MCF 10A (cell line): ENCODE measurements at regions not wholly inside any gene's neighbourhood (a gene's known extent, or its start where the extent isn't known, plus 50 kb on each side); places are given as distances from the start of the nearest gene placed in this dataset.

Experiments used
- BruUV-seq: library from RNA; stranded (reverse); fragments of 400-500 nt; replicated peaks from 2 replicates; lab custom pipeline; 2021; lab: Mats Ljungman, UMichigan
- CTCF ChIA-PET: fragments of 300-600 bp; sonication (Branson Sonifier 250); formaldehyde crosslinking; extraction: SDS; loops from one replicate; lab custom pipeline; 2021; ENCODE audit warnings: antibody characterized with exemption, inconsistent platforms; lab: Yijun Ruan, JAX
- POLR2A ChIA-PET: fragments of 300-600, 350-650 bp; sonication (Branson Sonifier 250); formaldehyde crosslinking; extraction: SDS; loops from one replicate; lab custom pipeline; 2020; ENCODE audit warnings: antibody characterized with exemption, inconsistent platforms; lab: Yijun Ruan, JAX
- DNase-seq: peaks from one replicate; pipeline ENCODE4 v3.0.0-alpha.2; 2018; ENCODE audit not compliant: unreplicated experiment
- H3K27ac Mint-ChIP-seq: one replicate; pipeline ENCODE4 v1.8.0; 2022; ENCODE audit warnings: mild to moderate bottlenecking, low read depth, mixed read lengths; ENCODE audit not compliant: unreplicated experiment
- H3K27me3 Mint-ChIP-seq: one replicate; pipeline ENCODE4 v1.8.0; 2022; ENCODE audit warnings: mixed read lengths; ENCODE audit not compliant: insufficient read depth, unreplicated experiment
- H3K36me3 Mint-ChIP-seq: one replicate; pipeline ENCODE4 v1.8.0; 2022; ENCODE audit warnings: mild to moderate bottlenecking, moderate library complexity, mixed read lengths; ENCODE audit not compliant: insufficient read depth, unreplicated experiment
- H3K4me1 Mint-ChIP-seq: one replicate; pipeline ENCODE4 v1.8.0; 2022; ENCODE audit warnings: mixed read lengths; ENCODE audit not compliant: insufficient read depth, unreplicated experiment
- H3K4me3 Mint-ChIP-seq: one replicate; pipeline ENCODE4 v1.8.0; 2022; ENCODE audit warnings: mild to moderate bottlenecking, moderate library complexity, mixed read lengths; ENCODE audit not compliant: unreplicated experiment
- H3K9me3 Mint-ChIP-seq: one replicate; pipeline ENCODE4 v1.8.0; 2022; ENCODE audit warnings: mixed read lengths; ENCODE audit not compliant: unreplicated experiment
- CTCF ChIP-seq: fragments of 200-600 bp; IDR thresholded peaks from one replicate; pipeline ENCODE4 v1.8.0; 2022; ENCODE audit warnings: antibody characterized with exemption, mild to moderate bottlenecking; ENCODE audit not compliant: unreplicated experiment
- intact Hi-C: fragments of 100-400 bp; cut with micrococcal nuclease; formaldehyde crosslinking; loops from 2 replicates; pipeline ENCODE4 v1.14.1; 2022

DNA sequence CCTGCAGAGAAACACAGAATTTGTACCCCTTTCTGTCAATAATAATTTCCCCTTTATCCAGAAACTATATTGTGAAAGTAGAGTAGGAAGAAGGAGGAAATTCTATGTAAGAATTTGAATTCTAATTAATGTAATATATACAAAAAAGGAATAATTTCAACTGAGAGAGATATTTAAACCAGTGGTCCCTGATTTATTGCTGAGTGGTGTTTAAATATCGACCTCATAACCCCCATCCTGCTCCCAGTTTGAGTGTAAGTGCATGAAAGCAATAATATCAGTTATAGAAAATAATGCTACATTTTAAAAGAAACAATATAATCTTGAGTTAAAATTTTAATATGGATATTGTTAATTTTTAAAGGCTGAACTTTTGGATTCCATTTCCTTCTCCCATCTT, 286.2 kb upstream of the REG3G start:
- no peak for TF ChIP-seq CTCF
- no peaks in the 10 kb centered on the region for H3K27me3 Mint-ChIP-seq
- ChIA-PET CTCF (no interaction called here), POLR2A (no interaction called here)
- H3K9me3 Mint-ChIP-seq, result peaks cover 15% of the 10 kb centered on the region
- H3K4me1 Mint-ChIP-seq, result no peaks in the 10 kb centered on the region
- H3K36me3 Mint-ChIP-seq, result no peaks in the 10 kb centered on the region
- H3K27ac Mint-ChIP-seq, result no peak overlapping the region
- no TSS peak for BruUV-seq
- DNase-seq, result no peak
- intact Hi-C loops, result no loop called here
- no peak overlapping the region for H3K4me3 Mint-ChIP-seq

DNA sequence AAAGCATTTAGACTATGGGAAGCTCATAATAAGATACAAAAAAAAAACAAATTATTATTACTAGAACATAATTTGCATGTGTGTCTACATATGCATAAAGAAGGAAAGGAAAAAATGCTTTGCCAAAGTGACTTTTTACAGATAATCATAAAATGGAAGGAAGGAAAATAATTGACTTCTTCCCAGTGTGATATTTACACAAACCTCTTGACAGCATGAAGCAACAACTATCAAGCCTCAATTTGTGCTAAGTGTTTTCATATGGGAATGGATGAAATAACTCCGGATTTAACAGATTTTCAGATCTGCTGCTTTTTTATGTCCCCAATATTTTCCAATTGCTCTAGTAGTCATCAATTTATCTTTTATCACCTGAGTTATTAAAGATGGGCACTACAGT, 275.9 kb upstream of the REG3G start:
- intact Hi-C loops, result no loop called here
- no peak overlapping the region for H3K27ac Mint-ChIP-seq

DNA sequence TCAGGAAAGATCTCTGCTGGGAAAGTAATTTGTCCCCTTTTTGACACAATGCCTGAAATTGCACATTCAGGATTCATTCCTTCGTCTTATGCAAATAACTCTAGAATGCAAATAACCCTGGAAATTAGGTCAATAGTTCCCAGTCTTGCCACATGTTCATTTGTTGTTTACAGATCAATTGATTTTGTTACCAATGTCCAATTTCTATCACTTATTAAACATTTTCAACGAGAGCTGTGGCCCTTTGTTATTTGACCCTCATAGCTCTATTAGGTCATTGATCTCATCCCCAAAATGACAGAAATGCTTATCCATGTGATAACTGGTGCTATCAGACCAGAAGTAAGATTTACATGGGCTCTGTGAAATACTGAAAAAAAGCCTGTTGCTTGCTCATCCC, 275.3 kb upstream of the REG3G start:
- POLR2A ChIA-PET, result no interaction called here
- Mint-ChIP-seq H3K4me1 (no peaks in the 10 kb centered on the region), H3K4me3 (no peak overlapping the region)

More for the DNA sequence above, 275.9 kb upstream of the REG3G start:
- no peak for TF ChIP-seq CTCF
- no peak for DNase-seq
- no peaks in the 10 kb centered on the region for H3K27me3 Mint-ChIP-seq
- H3K4me1 Mint-ChIP-seq, result no peaks in the 10 kb centered on the region
- CTCF ChIA-PET, result no interaction called here
- H3K4me3 Mint-ChIP-seq, result no peak overlapping the region
- H3K36me3 Mint-ChIP-seq, result no peaks in the 10 kb centered on the region
- no peaks in the 10 kb centered on the region for H3K9me3 Mint-ChIP-seq
- BruUV-seq, result no TSS peak
- POLR2A ChIA-PET, result no interaction called here

DNA sequence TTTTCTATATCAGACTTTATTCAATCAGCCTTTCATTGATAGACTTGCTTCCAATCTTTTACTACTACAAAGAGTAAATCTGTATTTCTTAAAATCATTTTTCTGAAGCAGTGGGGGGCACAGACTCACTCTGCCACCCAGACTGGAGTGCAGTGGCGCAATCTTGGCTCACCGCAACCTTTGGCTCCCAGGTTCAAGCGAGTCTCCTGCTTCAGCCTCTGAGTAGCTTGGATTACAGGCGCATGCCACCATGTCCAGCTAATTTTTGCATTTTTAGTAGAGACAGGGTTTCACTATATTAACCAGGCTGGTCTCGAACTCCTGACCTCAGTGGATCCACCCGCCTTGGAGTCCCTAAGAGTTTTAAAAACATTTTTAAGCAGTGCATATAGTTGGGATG, 270.6 kb upstream of the REG3G start:
- TF ChIP-seq CTCF, result no peak
- peaks cover 14% of the 10 kb centered on the region for H3K9me3 Mint-ChIP-seq
- DNase-seq, result no peak
- no peaks in the 10 kb centered on the region for H3K36me3 Mint-ChIP-seq
- H3K4me3 Mint-ChIP-seq, result no peak overlapping the region
- no TSS peak for BruUV-seq
- H3K27ac Mint-ChIP-seq, result no peak overlapping the region
- intact Hi-C loops, result no loop called here
- H3K27me3 Mint-ChIP-seq, result no peaks in the 10 kb centered on the region
- H3K4me1 Mint-ChIP-seq, result no peaks in the 10 kb centered on the region
- CTCF ChIA-PET, result no interaction called here
- POLR2A ChIA-PET, result no interaction called here

More for the DNA sequence above, 275.3 kb upstream of the REG3G start:
- H3K9me3 Mint-ChIP-seq, result no peaks in the 10 kb centered on the region
- no peak for DNase-seq
- intact Hi-C loops, result no loop called here
- no peak for TF ChIP-seq CTCF
- no peak overlapping the region for H3K27ac Mint-ChIP-seq
- no peaks in the 10 kb centered on the region for H3K27me3 Mint-ChIP-seq
- CTCF ChIA-PET, result no interaction called here
- no peaks in the 10 kb centered on the region for H3K36me3 Mint-ChIP-seq
- no TSS peak for BruUV-seq
